ENCODE measurements at regions not wholly inside any gene's neighbourhood (a gene's known extent, or its start where the extent isn't known, plus 50 kb on each side); places are given as distances from the start of the nearest gene placed in this dataset.

DNA sequence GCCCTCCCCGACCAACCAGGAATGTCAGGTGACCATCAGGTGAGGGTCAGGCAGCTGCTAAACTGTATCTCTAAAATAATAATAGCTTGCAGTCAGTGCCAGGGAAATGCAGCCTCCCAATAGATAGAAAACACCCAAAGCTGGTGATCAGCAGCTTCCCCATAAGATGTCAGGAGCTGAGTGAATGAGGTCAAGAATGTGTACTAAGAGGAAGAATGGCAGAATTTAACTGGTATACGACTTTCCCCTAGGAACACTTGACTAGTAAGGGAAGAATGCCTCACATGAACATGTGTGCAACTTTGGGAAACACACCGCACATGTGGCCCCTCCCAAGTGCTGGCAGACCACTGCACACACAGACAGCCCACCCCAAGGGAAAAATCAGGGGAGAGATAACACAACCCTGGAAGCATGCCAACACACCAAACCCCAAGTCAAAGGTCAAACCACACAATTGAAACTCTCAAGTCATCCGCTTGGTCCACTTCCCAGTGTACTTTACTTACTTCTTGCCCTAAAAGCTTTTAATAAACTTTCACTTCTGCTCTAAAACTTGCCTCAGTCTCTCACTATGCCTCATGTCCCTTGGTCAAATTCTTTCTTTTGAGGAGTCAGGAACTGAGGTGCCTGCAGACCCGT, 806.5 kb downstream of the OTOL1 start:
- peak; percentile 11 for DNase-seq (ENCODE audit: low read depth)

DNA sequence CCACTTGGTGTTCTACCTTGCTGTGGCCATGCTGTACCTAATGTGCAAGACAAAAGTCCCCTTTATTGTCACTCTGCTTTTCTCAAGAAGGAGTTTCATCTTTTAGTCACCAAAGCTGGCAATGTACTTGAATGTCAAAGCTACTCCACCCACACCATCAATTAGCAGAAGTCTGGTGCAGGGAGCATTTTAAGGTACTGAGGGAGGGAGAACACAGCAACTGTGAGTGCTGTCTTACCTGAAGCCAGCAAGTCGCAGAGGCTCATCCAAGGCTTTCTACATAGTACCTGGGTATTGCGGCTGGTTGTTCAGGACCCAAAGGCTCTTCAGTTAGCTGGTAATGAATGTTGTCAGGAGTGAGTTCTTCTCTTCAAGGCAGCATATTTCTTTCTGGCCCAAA, 820.4 kb downstream of the OTOL1 start:
- DNase-seq (ENCODE audit: low read depth) = no peak
- TF ChIP-seq, protein P1, sequence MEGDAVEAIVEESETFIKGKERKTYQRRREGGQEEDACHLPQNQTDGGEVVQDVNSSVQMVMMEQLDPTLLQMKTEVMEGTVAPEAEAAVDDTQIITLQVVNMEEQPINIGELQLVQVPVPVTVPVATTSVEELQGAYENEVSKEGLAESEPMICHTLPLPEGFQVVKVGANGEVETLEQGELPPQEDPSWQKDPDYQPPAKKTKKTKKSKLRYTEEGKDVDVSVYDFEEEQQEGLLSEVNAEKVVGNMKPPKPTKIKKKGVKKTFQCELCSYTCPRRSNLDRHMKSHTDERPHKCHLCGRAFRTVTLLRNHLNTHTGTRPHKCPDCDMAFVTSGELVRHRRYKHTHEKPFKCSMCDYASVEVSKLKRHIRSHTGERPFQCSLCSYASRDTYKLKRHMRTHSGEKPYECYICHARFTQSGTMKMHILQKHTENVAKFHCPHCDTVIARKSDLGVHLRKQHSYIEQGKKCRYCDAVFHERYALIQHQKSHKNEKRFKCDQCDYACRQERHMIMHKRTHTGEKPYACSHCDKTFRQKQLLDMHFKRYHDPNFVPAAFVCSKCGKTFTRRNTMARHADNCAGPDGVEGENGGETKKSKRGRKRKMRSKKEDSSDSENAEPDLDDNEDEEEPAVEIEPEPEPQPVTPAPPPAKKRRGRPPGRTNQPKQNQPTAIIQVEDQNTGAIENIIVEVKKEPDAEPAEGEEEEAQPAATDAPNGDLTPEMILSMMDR (IDR thresholded peaks at IDR 0.05; ENCODE audit: insufficient read depth, low read depth, low read length) = no peak
- H3K4me3 ChIP-seq (ENCODE audit: low read depth, low read length) = no peak overlapping the region

More for the DNA sequence above, 806.5 kb downstream of the OTOL1 start:
- H3K4me3 ChIP-seq (ENCODE audit: low read depth, low read length) = no peak overlapping the region
- TF ChIP-seq, protein P1 (IDR thresholded peaks at IDR 0.05; ENCODE audit: insufficient read depth, low read depth, low read length) = no peak

DNA sequence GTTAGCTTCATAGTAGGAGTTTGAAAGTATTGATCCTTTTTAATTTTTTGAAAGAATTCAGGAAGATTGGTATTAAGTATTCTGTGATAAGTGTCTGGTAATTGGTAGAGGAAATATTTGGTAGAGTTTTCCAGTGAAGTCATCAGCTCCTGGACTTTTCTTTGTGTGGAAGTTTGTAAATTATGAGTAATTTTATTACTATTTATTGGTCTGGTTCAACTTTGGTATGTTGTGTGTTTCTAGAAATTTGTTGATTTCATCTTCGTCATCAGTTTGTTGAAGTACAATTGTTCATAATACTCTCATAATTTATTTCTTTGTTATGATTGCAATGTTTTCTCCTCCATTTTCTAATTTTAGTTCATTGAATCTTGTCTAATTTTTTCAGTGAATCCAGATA, 832.0 kb downstream of the OTOL1 start:
- TF ChIP-seq, protein P1 (IDR thresholded peaks at IDR 0.05; ENCODE audit: insufficient read depth, low read depth, low read length) = no peak
- DNase-seq (ENCODE audit: low read depth) = peak; percentile 19
- no peak overlapping the region for H3K4me3 ChIP-seq (ENCODE audit: low read depth, low read length)

DNA sequence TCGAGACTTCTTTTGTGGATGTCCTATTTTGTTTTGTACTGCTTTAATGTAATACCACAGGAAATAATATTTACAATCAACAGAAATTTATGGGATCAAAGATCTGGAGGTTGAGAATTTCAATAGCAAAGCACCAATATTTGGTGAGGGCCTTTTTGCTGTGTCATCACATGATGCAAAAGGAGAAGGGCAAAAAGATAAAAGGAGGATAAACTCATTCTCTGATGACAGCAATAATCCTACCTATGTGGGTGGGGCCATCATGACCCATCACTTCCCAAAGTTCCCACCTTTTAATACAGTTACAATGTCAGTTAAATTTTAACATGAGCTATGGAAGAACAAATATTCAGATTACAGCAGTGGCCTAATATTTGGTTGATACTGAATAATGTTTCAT, 832.9 kb downstream of the OTOL1 start:
- no peak for DNase-seq (ENCODE audit: low read depth)
- TF ChIP-seq, protein P1 (IDR thresholded peaks at IDR 0.05; ENCODE audit: insufficient read depth, low read depth, low read length) = no peak
- no peak overlapping the region for H3K4me3 ChIP-seq (ENCODE audit: low read depth, low read length)

DNA sequence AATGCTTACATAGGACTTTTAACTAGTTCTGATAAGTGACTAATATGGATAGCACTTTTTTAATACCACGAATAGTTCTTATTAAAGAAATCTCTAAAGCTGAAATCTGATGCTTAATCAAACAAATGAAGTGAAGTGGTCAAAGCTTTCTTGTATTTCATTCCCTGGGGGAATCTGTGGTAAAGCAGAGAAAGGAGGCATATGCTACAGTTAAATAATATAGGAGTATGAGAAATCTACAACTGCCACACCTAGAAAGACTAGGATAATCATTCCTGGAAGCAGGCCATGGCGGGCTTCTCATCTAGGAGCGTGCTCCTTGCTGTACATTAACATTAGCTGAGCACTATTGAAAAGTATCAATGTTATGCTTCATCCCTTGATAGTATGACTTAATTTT, 835.7 kb downstream of the OTOL1 start:
- TF ChIP-seq, protein P1 (IDR thresholded peaks at IDR 0.05; ENCODE audit: insufficient read depth, low read depth, low read length) = no peak
- no peak for DNase-seq (ENCODE audit: low read depth)
- H3K4me3 ChIP-seq (ENCODE audit: low read depth, low read length) = no peak overlapping the region

DNA sequence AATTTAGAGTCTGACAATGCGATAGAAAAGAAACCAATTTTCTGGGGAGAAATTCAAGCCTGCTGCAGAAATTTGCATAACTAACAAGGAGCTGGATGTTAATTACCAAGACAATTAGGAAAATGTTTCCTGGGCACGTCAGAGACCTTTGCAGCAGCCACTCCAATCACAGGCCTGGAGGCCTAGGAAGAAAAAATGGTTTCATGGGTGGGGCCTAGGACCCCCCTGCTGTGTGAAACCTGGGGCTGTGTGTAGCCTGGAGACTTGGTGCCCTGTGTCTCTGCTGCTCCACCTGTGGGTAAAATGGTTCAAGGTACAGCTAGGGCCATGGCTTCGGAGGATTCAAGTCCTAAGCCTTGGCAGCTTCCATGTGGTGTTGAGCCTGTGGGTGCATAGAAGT, 837.9 kb downstream of the OTOL1 start:
- no peak for DNase-seq (ENCODE audit: low read depth)
- H3K4me3 ChIP-seq (ENCODE audit: low read depth, low read length) = no peak overlapping the region

More for the DNA sequence above, 837.9 kb downstream of the OTOL1 start:
- TF ChIP-seq, protein P1 (IDR thresholded peaks at IDR 0.05; ENCODE audit: insufficient read depth, low read depth, low read length) = no peak
